Astrocyte (in vitro differentiated cells and primary cell): ENCODE measurements at regions not wholly inside any gene's neighbourhood (a gene's known extent, or its start where the extent isn't known, plus 50 kb on each side); places are given as distances from the start of the nearest gene placed in this dataset.

ENCODE experiments used
- DNase-seq: peaks from one replicate; pipeline ENCODE4 v3.0.0-alpha.2; 2010; ENCODE audit warnings: low read depth
- FAIRE-seq: peaks from 2 replicates; lab custom pipeline; 2011; peaks lifted over from hg19 to GRCh38; lab: Jason Lieb, UNC
- H2AFZ ChIP-seq: 2 replicates; pipeline ENCODE4 v1.6.0; 2012; ENCODE audit warnings: low read depth, low read length, inconsistent platforms
- H3K27ac ChIP-seq: 2 replicates; pipeline ENCODE4 v1.5.1; 2011; ENCODE audit warnings: low read depth, low read length, inconsistent platforms
- H3K27me3 ChIP-seq: 2 replicates; pipeline ENCODE4 v1.6.0; 2011; ENCODE audit warnings: low read length, inconsistent platforms; ENCODE audit not compliant: insufficient read depth
- H3K36me3 ChIP-seq: 2 replicates; pipeline ENCODE4 v1.5.1; 2011; ENCODE audit warnings: low read length, inconsistent platforms; ENCODE audit not compliant: insufficient read depth
- H3K4me1 ChIP-seq: 2 replicates; pipeline ENCODE4 v1.5.1; 2011; ENCODE audit warnings: low read length, inconsistent platforms; ENCODE audit not compliant: insufficient read depth
- H3K4me2 ChIP-seq: 2 replicates; pipeline ENCODE4 v1.6.0; 2012; ENCODE audit warnings: low read length, inconsistent platforms
- H3K4me3 ChIP-seq: 2 replicates; pipeline ENCODE4 v1.5.1; 2011; ENCODE audit warnings: low read depth, mild to moderate bottlenecking, low read length, inconsistent platforms; ENCODE audit not compliant: insufficient read depth
- H3K79me2 ChIP-seq: 2 replicates; pipeline ENCODE4 v1.6.0; 2012; ENCODE audit warnings: mild to moderate bottlenecking, low read length, inconsistent platforms; ENCODE audit not compliant: insufficient read depth
- H3K9ac ChIP-seq: 2 replicates; pipeline ENCODE4 v1.6.0; 2012; ENCODE audit warnings: mild to moderate bottlenecking, low read length, inconsistent platforms
- H3K9me3 ChIP-seq: 2 replicates; pipeline ENCODE4 v1.5.1; 2012; ENCODE audit warnings: low read depth, mild to moderate bottlenecking, low read length, inconsistent platforms; ENCODE audit not compliant: insufficient read depth
- H4K20me1 ChIP-seq: 2 replicates; pipeline ENCODE4 v1.6.0; 2012; ENCODE audit warnings: low read length, inconsistent platforms; ENCODE audit not compliant: insufficient read depth
- H3K27ac Mint-ChIP-seq: one replicate; pipeline ENCODE4 v1.8.0; 2021; ENCODE audit warnings: mild to moderate bottlenecking, mixed read lengths; ENCODE audit not compliant: unreplicated experiment
- H3K27me3 Mint-ChIP-seq: one replicate; pipeline ENCODE4 v1.8.0; 2021; ENCODE audit warnings: low read depth, mixed read lengths; ENCODE audit not compliant: unreplicated experiment
- H3K36me3 Mint-ChIP-seq: one replicate; pipeline ENCODE4 v1.8.0; 2021; ENCODE audit warnings: low read depth, mixed read lengths; ENCODE audit not compliant: unreplicated experiment
- H3K4me1 Mint-ChIP-seq: one replicate; pipeline ENCODE4 v1.8.0; 2021; ENCODE audit warnings: low read depth, mixed read lengths; ENCODE audit not compliant: unreplicated experiment
- H3K4me3 Mint-ChIP-seq: one replicate; pipeline ENCODE4 v1.8.0; 2021; ENCODE audit warnings: mild to moderate bottlenecking, moderate library complexity, mixed read lengths; ENCODE audit not compliant: unreplicated experiment
- H3K9me3 Mint-ChIP-seq: one replicate; pipeline ENCODE4 v1.8.0; 2021; ENCODE audit warnings: mild to moderate bottlenecking, mixed read lengths; ENCODE audit not compliant: unreplicated experiment
- EZH2 ChIP-seq: IDR thresholded peaks from 2 replicates; pipeline ENCODE4 v1.6.1; 2012; ENCODE audit warnings: mild to moderate bottlenecking, low read length, inconsistent platforms; ENCODE audit not compliant: insufficient read depth
- TF ChIP-seq, protein P1 (sequence below): IDR thresholded peaks from 2 replicates; pipeline ENCODE4 v1.5.1; 2011; ENCODE audit warnings: low read depth, mild to moderate bottlenecking, inconsistent platforms, low read length, moderate library complexity; ENCODE audit not compliant: insufficient read depth

DNA sequence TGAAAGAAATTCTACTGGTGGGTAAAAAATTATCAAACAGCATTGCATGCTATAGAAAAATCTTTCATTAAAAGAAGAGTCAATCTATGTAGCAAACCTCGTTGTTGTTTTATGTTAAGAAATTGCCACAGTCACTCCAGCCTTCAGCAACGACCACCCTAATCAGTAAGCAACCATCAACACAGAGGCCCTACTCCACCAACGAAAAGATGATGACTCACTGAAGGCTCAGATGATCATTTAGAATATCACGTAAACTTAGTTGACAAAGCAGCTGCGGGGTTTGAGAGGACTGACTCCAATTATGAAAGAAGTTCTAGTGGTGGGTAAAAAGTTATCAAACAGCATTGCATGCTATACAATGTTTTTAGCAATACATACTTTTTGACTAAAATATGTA, 242.6 kb downstream of the DRD1 start:
- Mint-ChIP-seq H3K27ac (no peak overlapping the region), H3K27me3 (peaks cover 10% of the 10 kb centered on the region), H3K4me3 (no peak overlapping the region), H3K9me3 (peaks cover 4% of the 10 kb centered on the region), H3K4me1 (peaks cover 10% of the 10 kb centered on the region), H3K36me3 (no peaks in the 10 kb centered on the region)
- peaks cover 14% of the 10 kb centered on the region for H3K4me1 ChIP-seq
- no peaks in the 10 kb centered on the region for H3K79me2 ChIP-seq
- H3K27ac ChIP-seq: no peak overlapping the region
- H3K9me3 ChIP-seq: no peaks in the 10 kb centered on the region
- TF ChIP-seq, protein P1, sequence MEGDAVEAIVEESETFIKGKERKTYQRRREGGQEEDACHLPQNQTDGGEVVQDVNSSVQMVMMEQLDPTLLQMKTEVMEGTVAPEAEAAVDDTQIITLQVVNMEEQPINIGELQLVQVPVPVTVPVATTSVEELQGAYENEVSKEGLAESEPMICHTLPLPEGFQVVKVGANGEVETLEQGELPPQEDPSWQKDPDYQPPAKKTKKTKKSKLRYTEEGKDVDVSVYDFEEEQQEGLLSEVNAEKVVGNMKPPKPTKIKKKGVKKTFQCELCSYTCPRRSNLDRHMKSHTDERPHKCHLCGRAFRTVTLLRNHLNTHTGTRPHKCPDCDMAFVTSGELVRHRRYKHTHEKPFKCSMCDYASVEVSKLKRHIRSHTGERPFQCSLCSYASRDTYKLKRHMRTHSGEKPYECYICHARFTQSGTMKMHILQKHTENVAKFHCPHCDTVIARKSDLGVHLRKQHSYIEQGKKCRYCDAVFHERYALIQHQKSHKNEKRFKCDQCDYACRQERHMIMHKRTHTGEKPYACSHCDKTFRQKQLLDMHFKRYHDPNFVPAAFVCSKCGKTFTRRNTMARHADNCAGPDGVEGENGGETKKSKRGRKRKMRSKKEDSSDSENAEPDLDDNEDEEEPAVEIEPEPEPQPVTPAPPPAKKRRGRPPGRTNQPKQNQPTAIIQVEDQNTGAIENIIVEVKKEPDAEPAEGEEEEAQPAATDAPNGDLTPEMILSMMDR: no peak
- TF ChIP-seq EZH2: no peak
- no peaks in the 10 kb centered on the region for H3K36me3 ChIP-seq
- no peak overlapping the region for H3K4me2 ChIP-seq
- peak; percentile 25 for DNase-seq
- no peaks in the 10 kb centered on the region for H4K20me1 ChIP-seq
- FAIRE-seq: no peak
- no peak overlapping the region for H2AFZ ChIP-seq
- peaks cover 4% of the 10 kb centered on the region for H3K27me3 ChIP-seq
- no peak overlapping the region for H3K4me3 ChIP-seq
- no peak overlapping the region for H3K9ac ChIP-seq

DNA sequence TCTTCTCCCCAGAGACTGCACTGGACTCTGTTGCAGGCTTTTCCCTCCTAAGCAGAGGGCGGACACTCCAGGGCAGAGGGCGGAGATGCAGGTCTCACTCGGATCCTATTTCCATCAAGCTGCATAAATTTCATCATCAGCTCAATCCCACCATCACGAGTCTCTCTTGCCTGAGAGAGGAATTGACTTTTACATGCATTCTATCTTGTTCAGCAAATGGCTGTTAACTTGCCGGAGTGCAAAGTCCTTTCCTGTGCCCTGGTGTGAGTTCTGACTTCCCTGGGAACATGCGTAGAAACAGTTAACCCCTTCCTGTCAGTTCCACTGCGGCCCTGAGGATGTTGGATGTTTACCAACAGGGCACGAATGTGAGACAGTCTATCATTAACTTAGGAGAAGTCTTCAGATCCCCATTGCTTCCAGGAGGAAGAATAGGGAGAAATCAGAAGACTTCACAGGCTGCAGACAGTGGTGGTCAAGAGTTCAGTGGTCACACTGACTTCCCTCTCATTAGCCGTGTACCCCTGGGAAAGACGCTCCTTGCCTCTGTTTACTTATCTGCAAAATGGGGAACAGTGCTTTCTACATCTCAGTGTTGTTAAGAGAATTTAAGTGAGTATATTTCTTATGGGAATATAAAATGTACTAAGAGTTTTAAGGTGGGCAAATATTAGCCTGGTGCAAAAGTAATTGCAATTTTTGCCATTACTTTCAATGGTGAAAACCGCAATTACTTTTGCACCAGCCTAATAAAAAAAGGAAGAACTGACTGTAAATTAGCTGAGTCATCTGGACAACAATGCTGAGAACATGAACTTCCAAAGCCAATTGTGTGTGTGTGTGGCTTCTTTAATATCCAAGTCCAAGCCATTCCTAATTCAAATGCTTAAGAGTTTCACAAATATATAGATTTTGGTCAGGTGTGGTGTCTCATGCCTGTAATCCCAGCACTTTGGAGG, 248.0 kb downstream of the DRD1 start:
- H3K9ac ChIP-seq: no peak overlapping the region
- no peaks in the 10 kb centered on the region for H3K9me3 ChIP-seq
- H3K27me3 Mint-ChIP-seq: peaks cover 13% of the 10 kb centered on the region
- TF ChIP-seq, protein P1: no peak
- no peak for TF ChIP-seq EZH2
- H3K36me3 ChIP-seq: no peaks in the 10 kb centered on the region
- H3K4me1 Mint-ChIP-seq: peaks cover 6% of the 10 kb centered on the region
- no peak overlapping the region for H3K27ac ChIP-seq
- no peaks in the 10 kb centered on the region for H4K20me1 ChIP-seq
- H3K27me3 ChIP-seq: no peaks in the 10 kb centered on the region
- no peaks in the 10 kb centered on the region for H3K79me2 ChIP-seq
- peaks cover 8% of the 10 kb centered on the region for H3K4me1 ChIP-seq
- H3K9me3 Mint-ChIP-seq: peaks cover 5% of the 10 kb centered on the region
- FAIRE-seq (no peak), DNase-seq (peak; percentile 31)
- no peak overlapping the region for H2AFZ ChIP-seq
- H3K36me3 Mint-ChIP-seq: no peaks in the 10 kb centered on the region
- H3K4me3 ChIP-seq: no peak overlapping the region
- H3K4me2 ChIP-seq: no peak overlapping the region
- H3K4me3 Mint-ChIP-seq: no peak overlapping the region
- H3K27ac Mint-ChIP-seq: no peak overlapping the region

DNA sequence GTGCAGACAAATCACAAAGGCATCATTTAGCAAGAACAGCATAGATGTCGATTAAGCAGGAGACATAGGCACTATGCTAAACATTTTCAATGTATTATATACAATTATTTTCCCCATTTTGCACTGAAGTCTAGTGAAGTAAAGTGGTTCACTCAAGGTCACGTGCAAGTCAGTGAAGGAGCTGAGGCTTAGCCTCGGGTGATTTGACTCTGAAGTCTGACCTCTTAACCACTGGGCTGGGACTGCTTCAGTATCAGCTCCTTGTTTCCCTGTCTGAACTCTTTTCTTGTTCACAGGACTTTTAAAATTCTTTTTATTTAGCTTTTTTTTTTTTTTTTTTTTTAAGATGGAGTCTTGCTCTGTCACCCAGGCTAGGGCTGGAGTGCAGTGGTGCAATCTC, 262.7 kb downstream of the DRD1 start:
- H3K36me3 ChIP-seq: no peaks in the 10 kb centered on the region
- H3K9ac ChIP-seq: no peak overlapping the region
- Mint-ChIP-seq H3K36me3 (no peaks in the 10 kb centered on the region), H3K27ac (no peak overlapping the region), H3K4me1 (peaks cover 10% of the 10 kb centered on the region), H3K4me3 (no peak overlapping the region), H3K27me3 (peaks cover 14% of the 10 kb centered on the region), H3K9me3 (peaks cover 4% of the 10 kb centered on the region)
- no peak overlapping the region for H3K4me2 ChIP-seq
- H4K20me1 ChIP-seq: no peaks in the 10 kb centered on the region
- H3K4me1 ChIP-seq: no peaks in the 10 kb centered on the region
- no peaks in the 10 kb centered on the region for H3K79me2 ChIP-seq
- H3K9me3 ChIP-seq: no peaks in the 10 kb centered on the region
- TF ChIP-seq EZH2: no peak
- TF ChIP-seq, protein P1: no peak
- H3K27ac ChIP-seq: no peak overlapping the region
- no peaks in the 10 kb centered on the region for H3K27me3 ChIP-seq
- H3K4me3 ChIP-seq: no peak overlapping the region
- DNase-seq (no peak), FAIRE-seq (no peak)
- no peak overlapping the region for H2AFZ ChIP-seq
